ENCODE measurements at regions not wholly inside any gene's neighbourhood (a gene's known extent, or its start where the extent isn't known, plus 50 kb on each side); places are given as distances from the start of the nearest gene placed in this dataset.

GRCh38 chr1:221162939-221163338 is 283.7 kb downstream of the HLX start:
- no peak for DNase-seq (ENCODE audit: low spot score)

DNA sequence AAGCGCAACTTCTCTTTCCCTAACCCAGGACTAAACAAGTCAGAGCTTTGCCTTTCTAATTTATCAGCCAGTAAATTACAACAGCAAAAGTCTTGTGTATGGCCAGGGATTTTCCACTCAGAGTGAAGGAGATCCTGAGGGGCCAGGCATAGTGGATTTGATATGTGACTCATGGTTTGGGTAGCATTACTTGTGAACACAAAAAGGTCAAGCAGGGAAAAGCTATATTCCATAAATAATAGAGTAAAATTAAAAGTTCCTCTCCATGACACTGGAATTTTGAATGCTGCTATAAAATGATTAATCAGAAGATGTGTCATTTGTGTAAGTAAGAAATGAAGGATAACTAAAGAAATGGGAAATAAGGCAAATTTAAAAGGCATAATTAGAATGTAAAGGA is 284.8 kb downstream of the HLX start:
- DNase-seq (ENCODE audit: low spot score), result no peak

DNA sequence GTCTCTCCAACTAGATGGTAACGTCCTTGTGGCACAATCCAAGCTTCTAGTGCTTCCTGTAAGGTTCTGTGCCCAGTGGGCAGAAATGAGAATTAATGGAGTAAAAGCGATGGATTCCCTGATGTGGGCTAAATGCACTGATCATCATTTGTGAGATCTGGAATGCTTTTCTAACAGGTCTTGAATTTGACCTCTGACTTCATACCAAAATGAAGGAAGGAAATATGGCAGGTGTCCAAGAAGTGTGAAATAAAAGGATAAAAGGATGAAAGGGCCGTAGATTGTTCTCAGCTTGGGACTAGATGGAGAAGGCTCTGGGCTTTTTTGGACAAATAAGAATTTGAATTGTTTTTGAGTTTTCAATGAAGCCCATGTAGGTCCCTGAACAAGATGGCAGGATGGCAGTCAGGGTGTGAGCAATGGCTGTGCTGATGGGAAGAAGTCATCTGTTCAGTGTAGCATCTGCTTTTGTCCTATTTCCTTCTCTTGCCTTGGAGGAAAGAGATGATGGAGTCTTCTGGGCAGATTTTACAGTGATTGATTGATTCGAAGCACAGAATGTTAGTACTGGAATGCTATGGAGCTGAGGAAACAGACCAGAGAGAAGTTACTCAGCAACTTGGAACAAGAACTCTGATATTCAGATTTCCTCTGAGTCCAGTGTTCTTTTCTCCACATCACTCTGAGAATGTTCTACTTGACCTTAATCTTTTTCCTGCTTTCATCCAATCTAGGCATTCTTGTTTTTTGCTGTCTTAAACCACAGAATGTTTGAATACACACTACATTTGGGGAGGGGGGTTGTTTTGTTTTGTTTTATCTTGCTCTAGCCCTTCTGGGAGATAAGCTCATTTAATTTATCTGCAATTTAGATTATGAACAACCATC is 286.0 kb downstream of the HLX start:
- DNase-seq (ENCODE audit: low spot score), result no peak

DNA sequence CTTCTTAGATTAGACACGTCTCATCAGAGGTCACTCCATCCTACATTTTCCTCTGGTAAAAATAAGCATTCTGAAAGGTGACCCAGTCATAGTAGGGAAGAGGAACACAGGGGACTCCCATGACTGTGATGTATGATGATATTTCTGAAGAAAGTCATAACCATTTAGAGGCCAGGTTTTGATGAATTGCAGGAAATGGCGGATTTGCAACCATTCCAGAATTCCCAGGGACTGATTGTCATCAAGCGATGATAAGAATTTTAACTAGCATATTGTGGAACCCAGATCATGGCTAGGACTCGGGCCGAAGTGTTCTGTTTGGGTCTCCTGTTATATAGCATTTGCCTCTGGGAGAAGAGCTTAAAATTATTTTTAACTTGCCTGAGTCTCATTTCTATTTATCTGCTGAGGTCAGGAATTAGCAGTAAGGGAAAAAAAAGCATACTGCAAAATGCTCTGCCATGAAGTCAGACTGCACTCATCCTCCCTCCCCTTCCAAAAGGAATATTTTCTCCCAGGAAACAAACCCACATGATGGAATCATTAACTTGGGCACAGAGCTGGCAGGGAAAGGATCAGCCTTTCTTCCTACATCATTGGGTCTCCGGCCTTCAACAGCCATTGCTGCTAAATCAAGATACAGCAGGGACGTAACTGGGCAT is 286.7 kb downstream of the HLX start:
- DNase-seq (ENCODE audit: low spot score), result no peak

- DNase-seq (ENCODE audit: low spot score), result no peak
These were observed 287.5 kb downstream of the HLX start for GRCh38 chr1:221166559-221167318.

DNA sequence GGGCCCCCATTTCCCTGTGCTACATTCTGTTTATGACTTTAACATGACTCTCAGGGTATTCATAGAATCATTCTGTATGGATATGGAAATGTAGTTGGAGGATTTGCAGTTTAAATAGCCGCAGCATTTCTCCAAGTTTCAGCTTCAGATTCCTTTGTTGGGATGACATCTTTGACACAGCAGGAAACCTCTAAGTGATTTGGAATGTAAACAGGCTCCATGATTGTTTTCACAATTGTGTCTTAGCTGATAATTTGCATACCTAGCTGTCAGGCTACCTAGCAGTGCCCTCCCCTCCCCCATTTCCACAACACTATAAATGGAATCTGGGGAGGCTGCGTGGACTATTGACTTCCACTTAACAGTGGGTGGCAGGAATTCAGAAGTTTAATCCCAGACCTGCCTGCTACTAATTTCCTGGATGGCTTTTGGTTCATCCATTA is 290.2 kb downstream of the HLX start:
- DNase-seq (ENCODE audit: low spot score), result no peak

DNA sequence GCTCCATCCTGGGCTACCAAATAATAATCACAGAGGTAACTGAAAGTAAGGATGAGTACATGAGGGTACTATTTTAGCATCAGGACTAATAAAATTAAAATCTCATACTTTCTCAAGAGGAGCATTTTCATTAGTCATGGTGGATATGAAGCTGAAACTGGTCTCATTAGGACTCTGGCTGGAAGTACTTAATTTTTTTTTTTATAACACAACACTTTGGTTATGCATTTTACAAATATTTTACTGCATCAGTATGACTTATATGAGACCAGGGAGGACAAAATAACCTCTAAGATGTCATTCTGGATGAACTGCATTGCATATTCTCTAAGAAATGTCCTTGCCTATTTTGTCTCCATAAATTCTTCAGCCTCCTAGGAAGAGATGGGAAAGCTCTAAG is 290.9 kb downstream of the HLX start:
- DNase-seq (ENCODE audit: low spot score), result no peak

GRCh38 chr1:221171768-221172167 is 292.5 kb downstream of the HLX start:
- no peak for DNase-seq (ENCODE audit: low spot score)

DNA sequence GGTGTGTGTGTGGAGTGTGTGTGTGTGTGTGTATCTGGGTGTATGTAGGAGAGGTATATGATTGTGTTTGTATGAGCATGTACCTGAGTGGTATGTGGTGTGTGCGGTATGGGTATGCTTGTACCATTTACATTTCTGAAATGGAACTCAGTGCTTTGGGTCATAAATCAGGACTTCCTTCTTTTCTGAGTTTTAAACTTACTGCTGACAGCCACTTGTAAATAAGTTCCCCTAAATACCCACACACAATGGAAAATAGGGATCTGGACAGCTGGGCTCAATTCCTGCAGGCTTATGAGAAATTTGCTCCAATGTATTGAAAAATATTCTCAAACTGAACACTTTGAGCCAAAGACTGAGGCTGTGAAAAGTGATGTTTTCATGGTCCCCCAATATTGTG is 293.6 kb downstream of the HLX start:
- DNase-seq (ENCODE audit: low spot score), result no peak

- DNase-seq (ENCODE audit: low spot score), result no peak
These were observed 295.2 kb downstream of the HLX start for GRCh38 chr1:221174330-221174993.

GRCh38 chr1:221175249-221175648 is 296.0 kb downstream of the HLX start:
- DNase-seq (ENCODE audit: low spot score), result no peak

- no peak for DNase-seq (ENCODE audit: low spot score)
These were observed 301.6 kb downstream of the HLX start for GRCh38 chr1:221180704-221181368.

GRCh38 chr1:221182791-221183533 is 303.7 kb downstream of the HLX start:
- DNase-seq (ENCODE audit: low spot score), result no peak

DNA sequence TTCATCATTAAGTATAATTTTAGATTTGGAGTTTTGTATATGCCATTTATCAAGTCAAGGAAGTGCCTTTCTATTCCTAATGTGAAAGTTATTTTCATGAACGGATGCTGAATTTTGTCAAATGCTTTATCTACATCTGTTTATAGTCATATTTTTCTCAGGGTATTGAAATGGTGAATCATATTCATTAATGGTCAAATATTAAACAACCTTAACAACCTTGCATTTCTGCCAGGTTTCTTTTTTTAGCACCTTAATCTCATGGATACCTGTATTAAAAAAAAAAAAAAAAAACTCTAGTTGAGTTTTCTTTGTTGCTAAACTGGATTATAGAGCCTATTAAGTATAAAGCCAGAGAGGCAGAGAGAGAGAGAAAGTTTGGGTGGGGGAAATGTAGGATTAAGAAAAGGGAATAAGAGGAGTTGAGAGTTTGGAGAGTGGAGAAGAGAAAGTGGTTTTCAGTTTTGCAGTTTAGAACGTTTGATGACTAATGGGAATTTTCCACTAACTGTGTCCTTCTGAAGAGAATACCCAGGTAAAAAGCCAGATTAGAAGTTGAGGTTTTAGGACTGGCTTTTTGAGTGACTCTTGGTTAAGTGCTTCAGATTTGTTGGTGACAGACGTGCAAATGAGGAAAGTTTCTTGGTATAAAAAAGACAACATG is 305.0 kb downstream of the HLX start:
- no peak for DNase-seq (ENCODE audit: low spot score)

- no peak for DNase-seq (ENCODE audit: low spot score)
These were observed 307.9 kb downstream of the HLX start for GRCh38 chr1:221187174-221187573.

- DNase-seq (ENCODE audit: low spot score), result no peak
These were observed 309.2 kb downstream of the HLX start for GRCh38 chr1:221188458-221188857.

DNA sequence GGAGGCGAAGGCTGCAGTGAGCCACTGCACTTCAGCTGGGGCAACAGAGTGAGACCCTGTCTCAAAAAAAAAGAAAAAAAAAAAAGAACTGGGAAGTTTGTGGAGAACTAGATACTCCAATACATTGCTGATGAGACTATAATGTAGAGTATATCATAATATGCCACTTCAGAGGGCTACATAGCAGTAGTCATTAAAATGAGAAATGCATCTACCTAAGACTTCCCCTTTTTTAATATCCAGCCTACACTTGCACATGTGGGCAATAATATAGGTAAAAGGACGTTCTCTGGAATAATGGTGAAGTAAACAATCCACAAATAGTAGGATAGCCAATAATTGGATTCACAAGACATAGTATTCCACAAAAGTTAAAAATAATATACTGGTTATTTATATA is 311.0 kb downstream of the HLX start:
- DNase-seq (ENCODE audit: low spot score), result no peak

DNA sequence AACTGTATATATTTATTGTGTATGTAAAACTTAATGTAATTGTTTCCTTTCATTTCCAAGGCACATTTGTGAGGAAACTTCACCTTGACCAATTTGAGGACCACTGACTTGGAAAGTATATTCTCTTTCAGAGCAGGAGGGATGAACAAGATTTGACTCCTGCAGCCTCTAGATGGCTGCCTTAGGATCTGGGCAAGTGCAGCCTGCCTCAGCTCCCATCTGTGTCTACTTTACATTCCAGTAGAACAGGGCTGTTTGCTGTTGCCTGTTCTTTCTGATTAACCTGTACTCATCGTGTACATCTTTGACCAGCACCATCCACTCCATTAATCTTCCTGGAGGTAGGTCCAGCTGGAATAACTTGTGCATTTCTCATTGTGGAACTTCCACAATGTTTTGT is 312.8 kb downstream of the HLX start:
- DNase-seq (ENCODE audit: low spot score), result no peak

DNA sequence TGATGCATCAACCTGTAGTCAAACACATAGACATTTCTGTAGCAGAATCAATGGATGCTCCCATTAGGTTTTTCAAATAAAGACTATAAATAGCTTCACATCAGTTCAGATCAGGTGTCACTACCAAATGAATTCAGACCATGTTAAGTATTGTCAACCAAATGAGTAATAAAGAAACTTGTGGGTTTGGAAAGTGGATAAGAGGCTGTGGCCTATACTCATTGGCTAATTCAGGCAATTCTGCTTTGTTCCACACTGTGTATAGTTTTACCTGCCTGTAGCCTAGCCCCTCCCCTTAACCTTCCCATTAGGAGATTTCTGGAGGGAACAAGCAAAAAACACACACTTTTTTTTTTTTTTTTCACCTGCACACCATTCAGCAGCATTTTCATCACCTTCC is 321.2 kb downstream of the HLX start:
- no peak for DNase-seq (ENCODE audit: low spot score)

DNA sequence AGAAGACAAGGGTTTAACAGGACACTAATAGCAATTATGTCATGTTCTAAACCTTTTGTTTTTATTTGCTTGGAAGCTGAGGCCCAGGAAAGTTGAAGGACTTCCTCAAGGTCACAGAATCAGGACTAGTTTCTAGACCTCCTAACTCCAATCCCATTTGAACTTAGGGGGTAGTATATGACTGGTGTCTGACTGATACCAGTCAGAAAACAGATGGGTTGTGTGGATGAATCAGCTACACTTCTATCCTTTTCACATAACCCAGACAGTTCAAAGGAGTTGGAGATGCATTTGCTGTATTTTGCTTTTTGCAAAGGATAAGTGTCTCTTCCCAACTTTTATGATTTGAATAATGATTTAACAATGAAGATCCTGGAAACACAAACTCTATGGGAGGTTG is 322.5 kb downstream of the HLX start:
- DNase-seq (ENCODE audit: low spot score), result no peak

Measured in HuH-7 (cell line).